Fibroblast of the aortic adventitia (primary cell): ENCODE measurements at regions not wholly inside any gene's neighbourhood (a gene's known extent, or its start where the extent isn't known, plus 50 kb on each side); places are given as distances from the start of the nearest gene placed in this dataset.

Source experiments
- DNase-seq: peaks from one replicate; pipeline ENCODE4 v3.0.0-alpha.2; 2010; ENCODE audit warnings: low read depth
- H3K4me3 ChIP-seq: 2 replicates; pipeline ENCODE4 v1.5.1; 2011; ENCODE audit warnings: low read depth, mild to moderate bottlenecking, control low read depth, low read length, moderate library complexity
- CTCF ChIP-seq: IDR thresholded peaks from 2 replicates; pipeline ENCODE4 v1.5.1; 2011; ENCODE audit warnings: mild to moderate bottlenecking, low read length, control low read depth, inconsistent platforms; ENCODE audit not compliant: insufficient read depth

- no peak for TF ChIP-seq CTCF
- DNase-seq: no peak
- no peak overlapping the region for H3K4me3 ChIP-seq
These were observed 459.2 kb downstream of the BCOR start for GRCh38 chrX:39638526-39638925.

DNA sequence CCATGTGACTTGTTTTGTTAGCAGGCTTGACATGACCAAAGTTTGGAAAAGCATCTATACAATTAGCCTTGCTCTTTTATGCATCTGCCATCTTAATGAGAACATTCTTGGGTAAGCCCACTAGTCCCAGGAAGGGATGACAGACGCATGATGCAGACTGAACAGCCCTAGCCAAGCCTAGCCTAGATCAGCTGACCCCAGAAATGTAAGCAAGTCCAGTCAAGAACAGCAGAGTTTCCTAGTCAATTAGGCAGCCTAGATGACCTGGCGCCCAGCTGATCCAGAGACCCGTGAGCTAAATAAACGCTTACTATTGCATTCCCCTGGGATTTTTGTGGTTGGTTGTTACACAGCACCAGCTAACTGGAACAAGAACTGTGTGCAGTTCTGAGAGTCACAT lies 457.9 kb downstream of the BCOR start:
- H3K4me3 ChIP-seq: no peak overlapping the region
- no peak for DNase-seq
- no peak for TF ChIP-seq CTCF

GRCh38 chrX:39640866-39641265 lies 456.9 kb downstream of the BCOR start:
- DNase-seq: no peak
- no peak for TF ChIP-seq CTCF
- H3K4me3 ChIP-seq: no peak overlapping the region

DNA sequence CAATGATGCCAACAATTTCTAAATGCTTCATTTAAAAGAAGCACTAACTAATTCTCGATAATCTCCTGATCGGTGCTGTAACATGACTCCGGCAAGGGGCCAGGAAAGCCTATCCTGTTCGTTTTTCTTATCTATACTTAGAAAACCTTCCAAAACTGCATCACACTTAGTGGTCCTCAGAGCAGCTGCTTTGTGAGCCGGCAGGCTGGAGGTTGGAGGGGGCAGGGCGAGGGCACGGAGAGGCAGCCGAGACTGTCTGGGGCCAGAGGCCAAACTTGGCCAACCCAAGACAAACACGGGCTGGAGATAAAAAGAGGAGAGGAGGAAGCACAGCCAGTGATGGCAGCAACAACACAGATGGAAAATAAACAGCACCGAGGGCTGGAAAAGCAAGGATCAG lies 455.7 kb downstream of the BCOR start:
- H3K4me3 ChIP-seq: no peak overlapping the region
- peak; percentile 17 for DNase-seq
- no peak for TF ChIP-seq CTCF

DNA sequence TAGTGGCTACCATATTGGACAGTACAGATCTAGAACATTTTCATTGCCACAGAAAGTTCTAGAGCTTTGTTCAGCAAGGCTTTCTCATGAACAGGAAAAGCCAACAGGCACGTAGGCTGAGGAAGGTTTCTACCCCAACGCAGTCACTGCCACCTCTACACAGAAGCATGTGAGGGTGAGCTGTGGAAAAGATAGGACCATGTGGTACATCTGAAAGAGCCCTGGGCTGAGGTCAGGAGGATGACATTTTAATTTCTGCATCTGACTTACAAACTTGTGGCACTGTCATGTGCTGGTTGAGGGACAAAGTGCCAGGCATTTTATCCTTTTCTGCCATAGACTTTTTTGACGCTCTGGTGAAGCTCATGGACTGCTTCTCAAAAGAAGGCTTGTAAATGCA lies 454.2 kb downstream of the BCOR start:
- no peak for DNase-seq

GRCh38 chrX:39645178-39645895 lies 452.4 kb downstream of the BCOR start:
- no peak for TF ChIP-seq CTCF
- peak; percentile 85 for DNase-seq
- no peak overlapping the region for H3K4me3 ChIP-seq

More for the DNA sequence above, 454.2 kb downstream of the BCOR start:
- no peak for TF ChIP-seq CTCF
- H3K4me3 ChIP-seq: no peak overlapping the region

DNA sequence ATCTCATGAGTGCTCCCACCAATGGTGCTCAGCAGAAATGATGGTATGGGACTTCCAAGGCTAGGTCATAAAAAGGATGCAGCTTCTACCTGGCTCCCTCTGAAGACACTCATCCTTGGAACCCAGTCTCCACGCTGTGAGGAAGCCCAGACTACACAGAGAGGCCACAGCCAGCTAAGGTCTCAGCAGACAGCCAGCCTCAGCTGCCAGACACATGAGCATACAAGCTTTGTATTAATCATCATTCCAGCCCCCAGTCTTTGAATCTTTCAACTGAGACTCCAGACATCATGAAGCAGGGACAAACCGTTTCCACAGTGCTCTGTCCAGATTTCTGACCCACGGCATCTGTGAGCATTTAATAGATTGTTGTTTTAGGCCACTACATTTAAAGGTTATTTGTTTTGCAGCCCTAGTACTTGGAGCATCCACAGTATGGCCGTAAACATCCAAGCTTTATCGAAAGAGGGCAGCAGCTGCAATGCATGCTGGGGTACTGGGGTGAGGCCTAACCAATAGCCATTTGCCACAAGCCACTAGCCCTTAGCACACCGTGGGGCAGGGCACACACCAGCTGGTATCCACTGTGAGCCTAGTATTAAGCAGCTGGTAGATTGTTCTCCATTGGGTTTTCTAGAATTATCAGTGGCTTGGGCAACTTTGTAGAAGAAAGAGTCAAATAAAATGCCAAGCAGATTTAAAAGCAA lies 449.1 kb downstream of the BCOR start:
- TF ChIP-seq CTCF: no peak
- H3K4me3 ChIP-seq: no peak overlapping the region
- DNase-seq: no peak
